Caco-2 (cell line): ENCODE measurements at regions not wholly inside any gene's neighbourhood (a gene's known extent, or its start where the extent isn't known, plus 50 kb on each side); places are given as distances from the start of the nearest gene placed in this dataset.
"Not testable (repeated sequence)": the region's sequence is repeated elsewhere in the genome, so short reads cannot be mapped to it uniquely, and the experiment has no call there.

ENCODE experiments used
- BruUV-seq: library from RNA; stranded (reverse); fragments of 400-500 nt; replicated peaks from 2 replicates; lab custom pipeline; 2021; lab: Mats Ljungman, UMichigan
- CTCF ChIA-PET: fragments of 300-600 bp; sonication (Branson Sonifier 250); formaldehyde crosslinking; loops from one replicate; lab custom pipeline; 2022; ENCODE audit warnings: antibody characterized with exemption; lab: Charles Lee
- POLR2A ChIA-PET: fragments of 300-600 bp; sonication (Branson Sonifier 250); formaldehyde crosslinking; loops from one replicate; lab custom pipeline; 2022; ENCODE audit warnings: antibody characterized with exemption; lab: Charles Lee
- DNase-seq, 2 experiments: peaks; one replicate each; pipeline versions ENCODE4 v3.0.0 to v3.0.0-alpha.2; 2020 to 2022
- H3K27me3 ChIP-seq: replicated peaks from 2 replicates; pipeline ENCODE4 v1.6.0; 2011; ENCODE audit warnings: low read length; ENCODE audit not compliant: control insufficient read depth, insufficient read depth
- H3K36me3 ChIP-seq: 2 replicates; pipeline ENCODE4 v1.5.1; 2011; ENCODE audit warnings: low read length; ENCODE audit not compliant: control insufficient read depth, insufficient read depth
- H3K4me1 ChIP-seq: fragments of 250-450 bp; sonication (Bioruptor Pico); 2 replicates; pipeline ENCODE4 v1.5.1; 2020; ENCODE audit warnings: mild to moderate bottlenecking
- H3K4me3 ChIP-seq: 2 replicates; pipeline ENCODE4 v1.5.1; 2011; ENCODE audit warnings: low read depth, mild to moderate bottlenecking, control low read depth, low read length
- H3K9me3 ChIP-seq: fragments of 250-450 bp; sonication (Bioruptor Pico); 2 replicates; pipeline ENCODE4 v1.5.1; 2020; ENCODE audit warnings: mild to moderate bottlenecking, moderate library complexity
- H3K27ac Mint-ChIP-seq: one replicate; pipeline ENCODE4 v1.8.0; 2022; ENCODE audit warnings: mixed read lengths; ENCODE audit not compliant: unreplicated experiment
- H3K27me3 Mint-ChIP-seq: one replicate; pipeline ENCODE4 v1.8.0; 2022; ENCODE audit warnings: mixed read lengths; ENCODE audit not compliant: insufficient read depth, unreplicated experiment
- H3K36me3 Mint-ChIP-seq: one replicate; pipeline ENCODE4 v1.8.0; 2022; ENCODE audit warnings: mild to moderate bottlenecking, mixed read lengths; ENCODE audit not compliant: insufficient read depth, unreplicated experiment
- H3K4me1 Mint-ChIP-seq: one replicate; pipeline ENCODE4 v1.8.0; 2022; ENCODE audit warnings: low read depth, mixed read lengths; ENCODE audit not compliant: unreplicated experiment
- H3K4me3 Mint-ChIP-seq: one replicate; pipeline ENCODE4 v1.8.0; 2022; ENCODE audit warnings: mild to moderate bottlenecking, moderate library complexity, mixed read lengths; ENCODE audit not compliant: unreplicated experiment
- H3K9me3 Mint-ChIP-seq: one replicate; pipeline ENCODE4 v1.8.0; 2022; ENCODE audit warnings: mixed read lengths; ENCODE audit not compliant: unreplicated experiment
- intact Hi-C: fragments of 100-400 bp; cut with micrococcal nuclease; formaldehyde crosslinking; loops from one replicate; pipeline ENCODE4 v1.10.0; 2022; ENCODE audit not compliant: unreplicated experiment
- TF ChIP-seq, protein P1 (sequence below), 2 experiments: fragments of 200-600 bp in 1 of 2; IDR thresholded peaks; 1 replicate in 1 of 2; 2 replicates in 1 of 2; pipeline versions ENCODE4 v1.5.1 to v1.8.0; 2011 to 2022; ENCODE audit warnings: antibody characterized with exemption in 1 of 2, control low read depth in 1 of 2, inconsistent platforms in 1 of 2, low read depth in 1 of 2, low read length in 1 of 2, mild to moderate bottlenecking in 1 of 2, moderate library complexity in 1 of 2; ENCODE audit not compliant: insufficient read depth in 1 of 2, severe bottlenecking in 1 of 2, unreplicated experiment in 1 of 2

DNA sequence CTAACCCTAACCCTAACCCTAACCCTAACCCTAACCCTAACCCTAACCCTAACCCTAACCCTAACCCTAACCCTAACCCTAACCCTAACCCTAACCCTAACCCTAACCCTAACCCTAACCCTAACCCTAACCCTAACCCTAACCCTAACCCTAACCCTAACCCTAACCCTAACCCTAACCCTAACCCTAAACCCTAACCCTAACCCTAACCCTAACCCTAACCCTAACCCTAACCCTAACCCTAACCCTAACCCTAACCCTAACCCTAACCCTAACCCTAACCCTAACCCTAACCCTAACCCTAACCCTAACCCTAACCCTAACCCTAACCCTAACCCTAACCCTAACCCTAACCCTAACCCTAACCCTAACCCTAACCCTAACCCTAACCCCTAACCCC, 80.6 kb upstream of the PLEKHG4B start:
- peak in 1 of 2 experiments; percentile 56 for DNase-seq
- CTCF ChIA-PET, H3K4me1 Mint-ChIP-seq, H3K4me3 ChIP-seq, H3K9me3 ChIP-seq, H3K4me1 ChIP-seq, BruUV-seq, H3K36me3 Mint-ChIP-seq, POLR2A ChIA-PET, H3K9me3 Mint-ChIP-seq, intact Hi-C loops, H3K4me3 Mint-ChIP-seq, H3K36me3 ChIP-seq, H3K27me3 ChIP-seq, H3K27me3 Mint-ChIP-seq, H3K27ac Mint-ChIP-seq: not testable (repeated sequence)

DNA sequence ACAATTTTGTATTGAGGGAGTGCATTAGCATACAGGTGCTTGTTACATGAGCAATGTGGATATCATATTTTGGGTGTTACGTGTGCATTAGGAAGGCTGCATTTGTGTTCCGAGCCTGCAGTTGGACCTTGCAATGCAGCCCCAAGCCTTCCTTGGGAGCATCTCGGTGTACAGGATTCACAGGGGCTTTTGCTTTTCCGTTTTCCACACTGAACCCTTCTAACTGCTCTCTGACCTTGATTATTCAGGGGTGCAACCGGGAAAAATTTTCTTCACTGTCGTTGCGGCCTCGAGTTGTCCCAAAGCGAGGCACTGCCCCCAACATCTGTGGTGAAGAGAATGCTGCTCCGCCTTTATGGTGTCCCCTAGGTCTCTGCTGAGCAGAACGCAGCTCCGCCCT, 80.1 kb upstream of the PLEKHG4B start:
- H3K27me3 Mint-ChIP-seq, result peaks cover 4% of the 10 kb centered on the region
- H3K27me3 ChIP-seq, result no peaks in the 10 kb centered on the region
- intact Hi-C loops, result no loop called here
- H3K27ac Mint-ChIP-seq, result no peak overlapping the region
- no peaks in the 10 kb centered on the region for H3K36me3 Mint-ChIP-seq
- H3K9me3 Mint-ChIP-seq, result no peaks in the 10 kb centered on the region
- ChIA-PET POLR2A (no interaction called here), CTCF (no interaction called here)
- H3K4me3 Mint-ChIP-seq, result no peak overlapping the region
- H3K4me3 ChIP-seq, result no peak overlapping the region
- H3K9me3 ChIP-seq, result no peaks in the 10 kb centered on the region
- H3K36me3 ChIP-seq, result no peaks in the 10 kb centered on the region
- no peaks in the 10 kb centered on the region for H3K4me1 Mint-ChIP-seq
- TF ChIP-seq, protein P1, sequence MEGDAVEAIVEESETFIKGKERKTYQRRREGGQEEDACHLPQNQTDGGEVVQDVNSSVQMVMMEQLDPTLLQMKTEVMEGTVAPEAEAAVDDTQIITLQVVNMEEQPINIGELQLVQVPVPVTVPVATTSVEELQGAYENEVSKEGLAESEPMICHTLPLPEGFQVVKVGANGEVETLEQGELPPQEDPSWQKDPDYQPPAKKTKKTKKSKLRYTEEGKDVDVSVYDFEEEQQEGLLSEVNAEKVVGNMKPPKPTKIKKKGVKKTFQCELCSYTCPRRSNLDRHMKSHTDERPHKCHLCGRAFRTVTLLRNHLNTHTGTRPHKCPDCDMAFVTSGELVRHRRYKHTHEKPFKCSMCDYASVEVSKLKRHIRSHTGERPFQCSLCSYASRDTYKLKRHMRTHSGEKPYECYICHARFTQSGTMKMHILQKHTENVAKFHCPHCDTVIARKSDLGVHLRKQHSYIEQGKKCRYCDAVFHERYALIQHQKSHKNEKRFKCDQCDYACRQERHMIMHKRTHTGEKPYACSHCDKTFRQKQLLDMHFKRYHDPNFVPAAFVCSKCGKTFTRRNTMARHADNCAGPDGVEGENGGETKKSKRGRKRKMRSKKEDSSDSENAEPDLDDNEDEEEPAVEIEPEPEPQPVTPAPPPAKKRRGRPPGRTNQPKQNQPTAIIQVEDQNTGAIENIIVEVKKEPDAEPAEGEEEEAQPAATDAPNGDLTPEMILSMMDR (IDR thresholded peaks at IDR 0.05; ENCODE audit: insufficient read depth in 1 of 2, low read depth in 1 of 2, low read length in 1 of 2, severe bottlenecking in 1 of 2, unreplicated experiment in 1 of 2), result no peak
- no TSS peak for BruUV-seq
- no peak for DNase-seq
- no peaks in the 10 kb centered on the region for H3K4me1 ChIP-seq

DNA sequence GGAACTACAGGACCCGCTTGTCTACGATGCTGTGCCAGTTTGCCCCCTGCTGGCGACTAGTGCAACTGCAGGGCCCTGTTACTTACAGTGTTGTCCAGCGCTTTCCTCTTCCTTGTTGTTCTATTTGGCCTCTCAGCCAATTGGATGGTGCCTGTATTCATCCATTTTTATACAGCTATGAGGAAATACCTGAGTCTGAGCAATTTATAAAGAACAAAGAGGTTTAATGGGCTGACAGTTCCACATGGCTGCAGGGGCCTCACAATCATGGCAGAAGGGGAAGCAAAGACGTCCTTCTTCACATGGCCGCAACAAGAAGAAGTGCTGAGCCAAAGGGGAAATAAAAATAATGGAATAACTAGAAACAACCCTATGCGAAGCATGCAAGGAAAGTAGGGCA, 78.7 kb upstream of the PLEKHG4B start:
- no peaks in the 10 kb centered on the region for H3K9me3 ChIP-seq
- peaks cover 10% of the 10 kb centered on the region for H3K27me3 Mint-ChIP-seq
- ChIA-PET CTCF (no interaction called here), POLR2A (no interaction called here)
- no peak overlapping the region for H3K27ac Mint-ChIP-seq
- no peaks in the 10 kb centered on the region for H3K9me3 Mint-ChIP-seq
- intact Hi-C loops, result no loop called here
- no peaks in the 10 kb centered on the region for H3K4me1 Mint-ChIP-seq
- no peaks in the 10 kb centered on the region for H3K4me1 ChIP-seq
- no peaks in the 10 kb centered on the region for H3K27me3 ChIP-seq
- DNase-seq, result no peak
- no peaks in the 10 kb centered on the region for H3K36me3 Mint-ChIP-seq
- H3K36me3 ChIP-seq, result no peaks in the 10 kb centered on the region
- TF ChIP-seq, protein P1 (IDR thresholded peaks at IDR 0.05; ENCODE audit: insufficient read depth in 1 of 2, low read depth in 1 of 2, low read length in 1 of 2, severe bottlenecking in 1 of 2, unreplicated experiment in 1 of 2), result no peak
- H3K4me3 ChIP-seq, result no peak overlapping the region
- no peak overlapping the region for H3K4me3 Mint-ChIP-seq
- BruUV-seq, result no TSS peak

DNA sequence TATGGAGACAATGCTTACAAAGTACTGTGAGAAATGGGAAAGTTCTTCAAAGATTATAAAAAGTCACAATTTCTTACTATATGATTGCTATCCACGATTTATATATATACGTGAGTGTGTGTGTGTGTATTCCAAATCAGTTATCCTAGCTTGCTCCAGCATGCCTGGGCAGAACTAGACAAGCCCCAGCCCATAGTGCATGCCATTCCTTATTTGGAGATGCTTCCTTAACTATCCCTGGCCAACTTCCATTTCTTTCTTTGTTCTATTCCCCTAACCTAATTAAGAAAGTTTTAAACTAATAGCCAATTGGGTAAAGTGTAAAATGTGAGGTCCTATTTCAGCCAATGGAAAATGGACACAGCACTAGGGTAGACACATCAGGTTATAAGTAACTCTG, 77.3 kb upstream of the PLEKHG4B start:
- H3K9me3 Mint-ChIP-seq, BruUV-seq, H3K27me3 ChIP-seq, H3K36me3 Mint-ChIP-seq, H3K4me1 ChIP-seq, H3K4me3 ChIP-seq, CTCF ChIA-PET, H3K4me1 Mint-ChIP-seq, intact Hi-C loops, H3K9me3 ChIP-seq, H3K27ac Mint-ChIP-seq, DNase-seq, H3K4me3 Mint-ChIP-seq, POLR2A ChIA-PET, H3K36me3 ChIP-seq: not testable (repeated sequence)
- peaks cover 12% of the 10 kb centered on the region for H3K27me3 Mint-ChIP-seq

DNA sequence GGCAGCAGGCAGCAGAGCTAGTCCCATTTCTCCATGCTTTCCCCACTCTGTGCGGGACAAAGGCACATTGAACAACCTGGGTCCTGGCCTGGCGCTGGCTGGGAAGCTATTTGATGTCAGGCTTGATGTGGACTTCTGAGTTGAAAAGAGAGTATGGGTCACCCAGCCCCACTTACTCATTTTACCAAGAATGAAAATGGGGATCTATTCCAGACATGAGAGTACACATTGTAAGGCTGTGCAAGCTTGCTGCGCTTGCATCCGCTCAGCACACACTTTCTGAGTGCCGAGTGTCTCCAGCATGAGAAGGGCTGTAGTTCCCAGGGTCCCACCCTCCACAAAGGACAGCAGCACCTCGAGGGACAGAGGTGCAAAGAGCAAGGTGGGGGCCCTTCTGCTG, 71.7 kb upstream of the PLEKHG4B start:
- H3K4me3 ChIP-seq, H3K27ac Mint-ChIP-seq, CTCF ChIA-PET, H3K27me3 ChIP-seq, POLR2A ChIA-PET, H3K36me3 Mint-ChIP-seq, H3K4me1 ChIP-seq, H3K4me3 Mint-ChIP-seq, DNase-seq, H3K4me1 Mint-ChIP-seq, H3K9me3 Mint-ChIP-seq, BruUV-seq, H3K9me3 ChIP-seq, H3K36me3 ChIP-seq, intact Hi-C loops: not testable (repeated sequence)
- peaks cover 23% of the 10 kb centered on the region for H3K27me3 Mint-ChIP-seq
